ENCODE measurements at regions not wholly inside any gene's neighbourhood (a gene's known extent, or its start where the extent isn't known, plus 50 kb on each side); places are given as distances from the start of the nearest gene placed in this dataset.

DNA sequence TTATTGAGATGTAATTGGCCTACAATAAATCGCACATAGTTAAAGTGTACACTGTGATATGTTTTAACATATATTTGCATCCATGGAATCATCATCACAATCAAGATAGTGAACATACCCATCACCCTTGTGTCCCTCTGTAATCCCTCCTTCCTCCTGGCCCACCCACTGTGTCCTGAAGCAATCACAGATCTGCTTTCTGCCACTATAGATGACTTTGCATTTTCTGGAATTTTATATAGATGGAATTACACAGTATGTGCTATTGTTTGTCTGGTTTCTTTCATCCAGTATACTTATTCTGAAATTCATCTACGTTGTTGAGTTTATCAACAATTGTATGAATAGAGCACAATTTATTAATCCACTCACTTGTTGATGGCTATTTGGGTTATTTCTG is 181.3 kb downstream of the SNX10 start:
- TF ChIP-seq, protein P1, sequence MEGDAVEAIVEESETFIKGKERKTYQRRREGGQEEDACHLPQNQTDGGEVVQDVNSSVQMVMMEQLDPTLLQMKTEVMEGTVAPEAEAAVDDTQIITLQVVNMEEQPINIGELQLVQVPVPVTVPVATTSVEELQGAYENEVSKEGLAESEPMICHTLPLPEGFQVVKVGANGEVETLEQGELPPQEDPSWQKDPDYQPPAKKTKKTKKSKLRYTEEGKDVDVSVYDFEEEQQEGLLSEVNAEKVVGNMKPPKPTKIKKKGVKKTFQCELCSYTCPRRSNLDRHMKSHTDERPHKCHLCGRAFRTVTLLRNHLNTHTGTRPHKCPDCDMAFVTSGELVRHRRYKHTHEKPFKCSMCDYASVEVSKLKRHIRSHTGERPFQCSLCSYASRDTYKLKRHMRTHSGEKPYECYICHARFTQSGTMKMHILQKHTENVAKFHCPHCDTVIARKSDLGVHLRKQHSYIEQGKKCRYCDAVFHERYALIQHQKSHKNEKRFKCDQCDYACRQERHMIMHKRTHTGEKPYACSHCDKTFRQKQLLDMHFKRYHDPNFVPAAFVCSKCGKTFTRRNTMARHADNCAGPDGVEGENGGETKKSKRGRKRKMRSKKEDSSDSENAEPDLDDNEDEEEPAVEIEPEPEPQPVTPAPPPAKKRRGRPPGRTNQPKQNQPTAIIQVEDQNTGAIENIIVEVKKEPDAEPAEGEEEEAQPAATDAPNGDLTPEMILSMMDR (conservative IDR thresholded peaks at IDR 0.05 in 1 of 2, IDR thresholded peaks at IDR 0.05 in 1 of 2; ENCODE audit: extremely low read depth in 1 of 2, insufficient read depth in 1 of 2, low read depth in 1 of 2, low read length in 2 of 2) = no peak
- no peak for TF ChIP-seq EZH2 (IDR thresholded peaks at IDR 0.05; ENCODE audit: borderline replicate concordance, low read length)
